Thymus (tissue), 11 donors: ENCODE measurements at regions not wholly inside any gene's neighbourhood (a gene's known extent, or its start where the extent isn't known, plus 50 kb on each side); places are given as distances from the start of the nearest gene placed in this dataset.

Experiments
- DNase-seq, 9 donors: peaks; one replicate each; pipeline ENCODE4 v3.0.0-alpha.2; 2013; ENCODE audit warnings: low spot score in 9 of 9, low read depth in 6 of 9, missing footprints in 1 of 9
- H3K27ac ChIP-seq, 2 donors: one replicate each; pipeline ENCODE4 v1.5.1; 2013; ENCODE audit warnings: control low read depth in 1 of 2, low read depth in 1 of 2, low read length in 1 of 2, mild to moderate bottlenecking in 1 of 2, moderate library complexity in 1 of 2
- H3K27me3 ChIP-seq, 2 donors: one replicate each; pipeline ENCODE4 v1.5.1; 2013; ENCODE audit warnings: low read length in 1 of 2; ENCODE audit not compliant: control insufficient read depth in 2 of 2, insufficient read depth in 1 of 2
- H3K36me3 ChIP-seq, 2 donors: one replicate each; pipeline ENCODE4 v1.5.1; 2013; ENCODE audit warnings: low read length in 1 of 2, mild to moderate bottlenecking in 1 of 2, moderate library complexity in 1 of 2; ENCODE audit not compliant: control insufficient read depth in 2 of 2, insufficient read depth in 2 of 2
- H3K4me1 ChIP-seq, 2 donors: one replicate each; pipeline ENCODE4 v1.5.1; 2013; ENCODE audit warnings: low read length in 2 of 2; ENCODE audit not compliant: control insufficient read depth in 2 of 2, insufficient read depth in 2 of 2
- H3K4me3 ChIP-seq, 2 donors: one replicate each; pipeline ENCODE4 v1.5.1; 2013; ENCODE audit warnings: low read length in 2 of 2, control low read depth in 1 of 2, mild to moderate bottlenecking in 1 of 2
- H3K9me3 ChIP-seq, 2 donors: one replicate each; pipeline ENCODE4 v1.5.1; 2013; ENCODE audit warnings: low read length in 1 of 2, mild to moderate bottlenecking in 1 of 2; ENCODE audit not compliant: control insufficient read depth in 2 of 2, insufficient read depth in 1 of 2
- WGBS: extraction: QIAGEN DNeasy Blood & Tissue Kit; methylation state at CpG from one replicate; pipeline ENCODE4 v1.1.7; 2013; 5-methylcytosine and 5-hydroxymethylcytosine counted together
- donor health status: healthy.

DNA sequence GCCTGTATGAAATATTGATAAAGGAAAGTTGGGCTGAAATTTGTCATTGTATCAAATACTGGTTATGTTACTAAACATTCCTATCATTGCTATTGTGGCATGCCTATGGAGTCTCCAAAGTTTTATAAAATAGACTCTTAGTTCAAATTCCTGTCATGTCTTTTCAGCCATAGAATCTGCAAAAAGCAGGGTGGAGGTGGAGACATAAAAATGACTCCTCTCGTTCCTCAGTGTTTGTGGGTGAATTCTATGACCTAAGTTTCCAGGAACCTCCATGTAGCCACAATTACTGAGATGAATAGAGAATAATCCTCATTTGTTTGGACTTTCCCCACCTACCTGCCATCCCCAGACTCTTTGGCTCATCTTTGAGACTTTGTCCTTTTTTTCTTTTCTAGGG is 326.3 kb upstream of the ETAA1 start:
- Histone ChIP-seq H3K9me3 (no peaks in the 10 kb centered on the region), H3K4me1 (no peaks in the 10 kb centered on the region), H3K36me3 (no peaks in the 10 kb centered on the region), H3K27ac (no peak overlapping the region), H3K4me3 (no peak overlapping the region), H3K27me3 (no peaks in the 10 kb centered on the region)
- no peak for DNase-seq
- WGBS: 78% methylated on average over 1 of the region's 1 CpG

DNA sequence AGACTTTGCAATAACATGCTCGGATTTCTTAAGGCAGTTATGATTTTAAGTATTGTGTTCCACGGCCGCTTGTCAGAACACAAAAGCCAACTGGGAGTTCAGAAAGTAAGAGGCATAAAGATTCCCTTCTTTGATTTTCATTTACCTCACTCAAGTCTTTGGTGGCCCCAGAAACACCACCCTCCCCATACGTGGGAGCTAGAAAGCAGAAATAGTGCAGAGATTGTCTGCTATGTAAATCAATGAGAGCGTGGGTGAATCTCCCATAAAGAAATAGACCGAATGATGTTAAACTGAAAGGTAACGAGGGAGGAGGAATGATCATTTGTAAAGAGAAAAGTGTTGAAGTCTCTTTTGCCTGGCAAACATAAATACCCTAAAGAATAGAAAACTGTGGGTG is 322.1 kb upstream of the ETAA1 start:
- H3K9me3 ChIP-seq: no peaks in the 10 kb centered on the region
- DNase-seq: no peak
- H3K36me3 ChIP-seq: no peaks in the 10 kb centered on the region
- no peaks in the 10 kb centered on the region for H3K4me1 ChIP-seq
- H3K27ac ChIP-seq: no peak overlapping the region
- H3K27me3 ChIP-seq: no peaks in the 10 kb centered on the region
- no peak overlapping the region for H3K4me3 ChIP-seq
- 94% methylated on average over 7 of the region's 7 CpGs for WGBS

GRCh38 chr2:67075530-67076238 is 321.4 kb upstream of the ETAA1 start:
- Histone ChIP-seq H3K36me3 (no peaks in the 10 kb centered on the region), H3K27ac (no peak overlapping the region), H3K4me1 (no peaks in the 10 kb centered on the region), H3K9me3 (no peaks in the 10 kb centered on the region), H3K27me3 (no peaks in the 10 kb centered on the region), H3K4me3 (no peak overlapping the region)
- 91% methylated on average over 3 of the region's 3 CpGs for WGBS
- DNase-seq: no peak

GRCh38 chr2:67076239-67076624 is 320.9 kb upstream of the ETAA1 start:
- Histone ChIP-seq H3K36me3 (no peaks in the 10 kb centered on the region), H3K27ac (no peak overlapping the region), H3K9me3 (no peaks in the 10 kb centered on the region), H3K4me3 (no peak overlapping the region), H3K27me3 (no peaks in the 10 kb centered on the region), H3K4me1 (no peaks in the 10 kb centered on the region)
- 92% methylated on average over 1 of the region's 1 CpG for WGBS
- no peak for DNase-seq

DNA sequence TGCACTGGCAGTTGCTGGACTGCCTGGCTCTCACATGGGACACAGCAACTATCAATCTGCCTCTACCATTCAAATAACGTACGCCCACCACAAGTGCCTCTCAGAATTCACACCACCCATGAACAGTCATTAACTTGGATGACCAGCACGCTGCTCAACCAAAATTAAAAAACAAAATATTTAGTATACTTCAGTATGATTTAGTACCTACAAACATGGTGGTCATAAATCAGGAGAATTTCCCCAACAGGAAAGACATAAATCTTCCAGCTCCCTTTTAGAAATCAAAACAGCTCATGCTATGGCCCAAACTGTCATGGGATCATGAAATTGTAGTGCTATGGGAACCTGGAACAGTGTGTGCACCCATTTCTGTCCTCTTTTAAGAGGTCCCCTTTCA is 317.4 kb upstream of the ETAA1 start:
- DNase-seq: no peak
- H3K4me1 ChIP-seq: no peaks in the 10 kb centered on the region
- WGBS: 65% methylated on average over 3 of the region's 3 CpGs
- no peaks in the 10 kb centered on the region for H3K27me3 ChIP-seq
- H3K36me3 ChIP-seq: no peaks in the 10 kb centered on the region
- H3K9me3 ChIP-seq: no peaks in the 10 kb centered on the region
- no peak overlapping the region for H3K27ac ChIP-seq
- H3K4me3 ChIP-seq: no peak overlapping the region

- H3K27me3 ChIP-seq: no peaks in the 10 kb centered on the region
- no peaks in the 10 kb centered on the region for H3K36me3 ChIP-seq
- DNase-seq: no peak
- H3K4me1 ChIP-seq: no peaks in the 10 kb centered on the region
- H3K9me3 ChIP-seq: no peaks in the 10 kb centered on the region
- no peak overlapping the region for H3K27ac ChIP-seq
- H3K4me3 ChIP-seq: no peak overlapping the region
Observed at GRCh38 chr2:67082813-67083212, 314.3 kb upstream of the ETAA1 start.

GRCh38 chr2:67083951-67084350 is 313.2 kb upstream of the ETAA1 start:
- Histone ChIP-seq H3K9me3 (no peaks in the 10 kb centered on the region), H3K36me3 (no peaks in the 10 kb centered on the region), H3K27ac (no peak overlapping the region), H3K4me3 (no peak overlapping the region), H3K27me3 (no peaks in the 10 kb centered on the region), H3K4me1 (no peaks in the 10 kb centered on the region)
- no peak for DNase-seq
- 89% methylated on average over 2 of the region's 2 CpGs for WGBS

GRCh38 chr2:67085146-67085545 is 312.0 kb upstream of the ETAA1 start:
- H3K4me3 ChIP-seq: no peak overlapping the region
- no peak for DNase-seq
- no peak overlapping the region for H3K27ac ChIP-seq
- no peaks in the 10 kb centered on the region for H3K9me3 ChIP-seq
- WGBS: 95% methylated on average over 4 of the region's 4 CpGs
- no peaks in the 10 kb centered on the region for H3K4me1 ChIP-seq
- H3K27me3 ChIP-seq: no peaks in the 10 kb centered on the region
- no peaks in the 10 kb centered on the region for H3K36me3 ChIP-seq

DNA sequence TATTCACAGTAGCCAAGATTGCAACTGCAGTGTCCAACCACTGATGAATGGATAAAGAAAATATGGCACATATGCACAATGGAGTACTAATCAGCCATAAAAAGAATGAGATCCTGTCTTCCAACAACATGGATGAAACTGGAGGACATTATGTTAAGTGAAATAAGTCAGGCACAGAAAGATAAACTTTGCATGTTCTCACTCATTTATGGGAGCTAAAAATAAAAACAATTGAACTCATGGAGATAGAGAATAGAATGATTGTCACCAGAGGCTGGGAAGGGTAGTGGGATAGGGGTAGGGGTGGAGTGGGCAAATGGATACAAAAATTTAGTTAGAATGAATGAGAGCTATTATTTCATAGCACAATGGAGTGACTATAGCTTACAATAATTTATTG is 305.5 kb upstream of the ETAA1 start:
- Histone ChIP-seq H3K27ac (no peak overlapping the region), H3K9me3 (no peaks in the 10 kb centered on the region), H3K36me3 (no peaks in the 10 kb centered on the region), H3K4me3 (no peak overlapping the region), H3K27me3 (no peaks in the 10 kb centered on the region), H3K4me1 (no peaks in the 10 kb centered on the region)
- no peak for DNase-seq

DNA sequence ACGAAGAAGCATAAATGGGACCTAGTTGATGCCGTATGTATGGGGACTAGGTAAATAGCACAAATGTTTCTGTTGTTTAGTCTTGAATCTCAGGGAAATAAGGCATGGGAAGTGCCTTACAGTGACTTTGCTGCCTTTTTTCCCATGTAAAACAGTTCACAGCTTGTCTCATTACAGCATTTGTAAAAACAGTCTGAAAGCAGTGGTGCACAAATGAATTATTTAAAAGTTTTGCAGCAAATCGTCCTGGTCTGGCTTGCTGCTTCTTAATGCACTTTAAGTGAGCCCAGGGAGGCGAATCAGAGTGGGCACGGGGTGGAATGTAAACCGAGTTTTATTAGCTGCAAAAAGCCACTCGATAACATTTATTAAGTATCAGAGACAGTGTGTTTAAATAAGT is 302.0 kb upstream of the ETAA1 start:
- no peak for DNase-seq
- Histone ChIP-seq H3K4me1 (no peaks in the 10 kb centered on the region), H3K27ac (no peak overlapping the region), H3K9me3 (no peaks in the 10 kb centered on the region), H3K27me3 (no peaks in the 10 kb centered on the region), H3K4me3 (no peak overlapping the region), H3K36me3 (no peaks in the 10 kb centered on the region)
- 92% methylated on average over 7 of the region's 7 CpGs for WGBS
